Endothelial cell of umbilical vein (primary cell): ENCODE measurements at regions not wholly inside any gene's neighbourhood (a gene's known extent, or its start where the extent isn't known, plus 50 kb on each side); places are given as distances from the start of the nearest gene placed in this dataset.

Experiments used
- BruUV-seq: library from RNA; stranded (reverse); fragments of 400-500 nt; replicated peaks from 2 replicates; lab custom pipeline; 2021; lab: Mats Ljungman, UMichigan
- CTCF ChIA-PET: fragments of 300-600, 350-600 bp; sonication (Branson Sonifier 250); formaldehyde crosslinking; loops from one replicate; lab custom pipeline; 2021; ENCODE audit warnings: antibody characterized with exemption, inconsistent platforms; lab: Charles Lee
- POLR2A ChIA-PET: fragments of 300-600, 350-600 bp; sonication (Branson Sonifier 250); formaldehyde crosslinking; loops from one replicate; lab custom pipeline; 2021; ENCODE audit warnings: antibody characterized with exemption, inconsistent platforms; lab: Charles Lee
- DNase-seq: peaks from one replicate; pipeline ENCODE4 v3.0.0-alpha.2; 2011; ENCODE audit warnings: low read depth, low spot score
- FAIRE-seq: peaks from 2 replicates; lab custom pipeline; 2011; peaks lifted over from hg19 to GRCh38; lab: Jason Lieb, UNC
- H2AFZ ChIP-seq: 2 replicates; pipeline ENCODE4 v1.6.0; 2012; ENCODE audit warnings: low read depth, low read length, control low read depth, inconsistent platforms
- H3K27ac ChIP-seq: 2 replicates; pipeline ENCODE4 v1.5.1; 2011; ENCODE audit warnings: low read depth, mild to moderate bottlenecking, control low read depth, low read length, moderate library complexity; ENCODE audit not compliant: insufficient read depth
- H3K27me3 ChIP-seq, 2 experiments: 2 replicates each; pipeline versions ENCODE4 v1.6.0 to v1.6.1; 2011; ENCODE audit warnings: low read length in 2 of 2, mixed read lengths in 1 of 2; ENCODE audit not compliant: control insufficient read depth in 2 of 2, insufficient read depth in 2 of 2
- H3K36me3 ChIP-seq, 2 experiments: 2 replicates in 1 of 2; 3 replicates in 1 of 2; pipeline ENCODE4 v1.5.1; 2011; ENCODE audit warnings: low read length in 2 of 2, mild to moderate bottlenecking in 1 of 2, moderate library complexity in 1 of 2; ENCODE audit not compliant: control insufficient read depth in 2 of 2, insufficient read depth in 2 of 2; ENCODE audit errors: extremely low read depth in 1 of 2
- H3K4me1 ChIP-seq: 3 replicates; pipeline ENCODE4 v1.5.1; 2011; ENCODE audit warnings: mild to moderate bottlenecking, low read length; ENCODE audit not compliant: control insufficient read depth, insufficient read depth; ENCODE audit errors: extremely low read depth
- H3K4me2 ChIP-seq: 2 replicates; pipeline ENCODE4 v1.6.1; 2011; ENCODE audit warnings: low read length, control low read depth, mixed read lengths; ENCODE audit not compliant: insufficient read depth
- H3K4me3 ChIP-seq, 3 experiments: fragments of 200-600 bp in 1 of 3; sonication (generic), shearing (Covaris generic) in 1 of 3; replicated peaks in 1 of 3; 2 replicates each; pipeline ENCODE4 v1.5.1; 2011 to 2016; ENCODE audit warnings: control low read depth in 3 of 3, low read length in 3 of 3, mild to moderate bottlenecking in 2 of 3, inconsistent platforms in 1 of 3, low read depth in 1 of 3, moderate library complexity in 1 of 3; ENCODE audit not compliant: insufficient read depth in 1 of 3
- H3K79me2 ChIP-seq: 2 replicates; pipeline ENCODE4 v1.6.0; 2012; ENCODE audit warnings: low read length, inconsistent platforms; ENCODE audit not compliant: control insufficient read depth, insufficient read depth
- H3K9ac ChIP-seq: replicated peaks from 2 replicates; pipeline ENCODE3; 2011; ENCODE audit warnings: low read length, control low read depth; ENCODE audit not compliant: insufficient read depth; ENCODE audit errors: extremely low read depth
- H3K9me1 ChIP-seq: replicated peaks from 3 replicates; pipeline ENCODE4 v1.6.0; 2011; ENCODE audit warnings: mild to moderate bottlenecking, low read length; ENCODE audit not compliant: control insufficient read depth, insufficient read depth; ENCODE audit errors: extremely low read depth
- H3K9me3 ChIP-seq: replicated peaks from 2 replicates; pipeline ENCODE4 v1.5.1; 2012; ENCODE audit warnings: low read length, inconsistent platforms; ENCODE audit not compliant: control insufficient read depth, insufficient read depth
- H4K20me1 ChIP-seq: replicated peaks from 2 replicates; pipeline ENCODE3; 2011; ENCODE audit warnings: mild to moderate bottlenecking, low read length; ENCODE audit not compliant: control insufficient read depth, insufficient read depth; ENCODE audit errors: extremely low read depth
- CTCF ChIP-seq, 2 donors: IDR thresholded peaks; 1 replicate in 1 of 2; 2 replicates in 1 of 2; pipeline ENCODE4 v1.5.1; 2011; ENCODE audit warnings: low read length in 2 of 2, mild to moderate bottlenecking in 2 of 2, moderate library complexity in 2 of 2, control low read depth in 1 of 2, inconsistent platforms in 1 of 2, low read depth in 1 of 2; ENCODE audit not compliant: insufficient read depth in 1 of 2; ENCODE audit errors: extremely low read depth in 1 of 2
- EZH2 ChIP-seq: IDR thresholded peaks from 2 replicates; pipeline ENCODE4 v1.6.1; 2012; ENCODE audit warnings: borderline replicate concordance, low read depth, mild to moderate bottlenecking, moderate library complexity, low read length, inconsistent platforms; ENCODE audit not compliant: severe bottlenecking
- FOS ChIP-seq: IDR thresholded peaks from 2 replicates; pipeline ENCODE4 v1.6.1; 2011; ENCODE audit warnings: mild to moderate bottlenecking, low read length, moderate library complexity, borderline replicate concordance; ENCODE audit not compliant: insufficient read depth
- GATA2 ChIP-seq: IDR thresholded peaks from 2 replicates; pipeline ENCODE4 v1.7.0; 2011; ENCODE audit warnings: low read depth, mild to moderate bottlenecking, moderate library complexity, mixed read lengths, low read length; ENCODE audit not compliant: insufficient read length, insufficient read depth
- JUN ChIP-seq: IDR thresholded peaks from 2 replicates; pipeline ENCODE4 v1.6.1; 2011; ENCODE audit warnings: borderline replicate concordance, low read depth; ENCODE audit not compliant: insufficient read length, insufficient read depth
- MAX ChIP-seq: IDR thresholded peaks from 2 replicates; pipeline ENCODE4 v1.6.1; 2011; ENCODE audit not compliant: insufficient read depth, insufficient read length
- MYC ChIP-seq: IDR thresholded peaks from one replicate; pipeline ENCODE4 v1.6.1; 2011; ENCODE audit warnings: mild to moderate bottlenecking, low read depth, low read length
- POLR2A ChIP-seq: IDR thresholded peaks from 2 replicates; pipeline ENCODE4 v1.6.1; 2012; ENCODE audit warnings: low read depth, mild to moderate bottlenecking, control low read depth, low read length
- POLR2AphosphoS5 ChIP-seq: IDR thresholded peaks from 2 replicates; pipeline ENCODE4 v1.6.1; 2012; ENCODE audit warnings: low read depth, mild to moderate bottlenecking, control low read depth, low read length, moderate library complexity; ENCODE audit not compliant: insufficient read depth
- dilution Hi-C: fragments of 300-500 bp; cut with MboI; formaldehyde crosslinking; loops from one replicate; pipeline ENCODE4 v1.15.0; 2019; ENCODE audit warnings: low sequenced_read_pairs; ENCODE audit not compliant: extremely low pct_ligation_motif_present
- intact Hi-C: fragments of 100-400 bp; cut with micrococcal nuclease; formaldehyde crosslinking; loops from one replicate; pipeline ENCODE4 v1.10.0; 2022

GRCh38 chr15:70479785-70480184 is 283.6 kb downstream of the UACA start:
- no peak for FAIRE-seq
- DNase-seq: no peak
- dilution Hi-C loops (no loop called here), intact Hi-C loops (loop anchor here (10.0 kb wide), 1 partner anchor 725 kb away; no protein-coding TSS in a partner anchor)
- no peak overlapping the region for H2AFZ ChIP-seq
- H3K4me3 ChIP-seq: no peak overlapping the region
- peaks cover 13% of the 10 kb centered on the region for H3K4me1 ChIP-seq
- H3K79me2 ChIP-seq: no peaks in the 10 kb centered on the region
- H3K9me1 ChIP-seq: no peaks in the 10 kb centered on the region
- TF ChIP-seq MYC: no peak
- TF ChIP-seq MAX: no peak
- no peak for TF ChIP-seq GATA2
- no peak for TF ChIP-seq FOS
- no peak for TF ChIP-seq CTCF (IDR thresholded peaks at IDR 0.05; ENCODE audit: extremely low read depth in 1 of 2, insufficient read depth in 1 of 2, low read depth in 1 of 2, low read length in 2 of 2)
- no peak for TF ChIP-seq POLR2A
- TF ChIP-seq EZH2: no peak
- TF ChIP-seq POLR2AphosphoS5: no peak
- no peak for TF ChIP-seq JUN
- BruUV-seq: no TSS peak
- no peaks in the 10 kb centered on the region for H3K9me3 ChIP-seq
- ChIA-PET POLR2A (no interaction called here), CTCF (interaction anchor here (2.0 kb wide), 1 partner anchor 13 kb away, joined by 9 read pairs; no protein-coding TSS in a partner anchor)
- H3K9ac ChIP-seq: no peak overlapping the region
- peaks cover 2 to 4% of the 10 kb centered on the region in 2 experiments for H3K27me3 ChIP-seq
- H3K4me2 ChIP-seq: no peak overlapping the region
- H3K27ac ChIP-seq: no peak overlapping the region
- no peaks in the 10 kb centered on the region for H3K36me3 ChIP-seq
- no peaks in the 10 kb centered on the region for H4K20me1 ChIP-seq
